ENCODE measurements at regions not wholly inside any gene's neighbourhood (a gene's known extent, or its start where the extent isn't known, plus 50 kb on each side); places are given as distances from the start of the nearest gene placed in this dataset.

DNA sequence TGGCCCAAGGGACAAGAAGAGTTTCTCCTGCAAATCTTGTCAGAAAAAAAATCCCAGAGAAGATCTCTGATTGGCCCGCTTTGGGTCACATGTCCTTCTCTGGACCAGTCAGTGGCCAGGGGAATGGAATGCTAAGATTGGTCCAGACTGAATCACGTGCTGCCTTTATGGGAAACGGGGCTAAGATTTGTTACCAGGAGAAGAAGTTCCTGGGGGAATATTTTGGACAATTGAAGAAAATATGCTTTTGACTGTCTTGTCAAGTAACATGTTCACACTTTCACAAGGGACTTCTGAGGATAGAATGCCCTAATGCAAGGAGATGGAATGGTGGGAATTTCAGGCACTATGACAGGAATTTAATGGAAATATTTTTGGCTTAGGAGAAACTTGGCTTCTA, 74.1 kb upstream of the SH3PXD2B start:
- intact Hi-C loops (cut with micrococcal nuclease), result no loop called here
- H3K4me1 Mint-ChIP-seq (ENCODE audit: insufficient read depth, unreplicated experiment), result peaks cover 14% of the 10 kb centered on the region
- H3K27ac Mint-ChIP-seq (ENCODE audit: low read depth, unreplicated experiment), result no peak overlapping the region
- no TSS peak for BruUV-seq (replicated peaks)
- TF ChIP-seq CTCF (IDR thresholded peaks at IDR 0.05; ENCODE audit: unreplicated experiment), result no peak
- H3K9me3 Mint-ChIP-seq (ENCODE audit: unreplicated experiment), result peaks cover 5% of the 10 kb centered on the region
- ChIA-PET CTCF (interaction anchor here (0.7 to 1.6 kb wide), 5 partner anchors 20 to 169 kb away, joined by 3 to 11 read pairs (median 3); no protein-coding TSS in a partner anchor), POLR2A (interaction anchor here (0.6 to 1.4 kb wide), 3 partner anchors 20 to 33 kb away, joined by 3 to 4 read pairs (median 3); no protein-coding TSS in a partner anchor)
- no peaks in the 10 kb centered on the region for H3K36me3 Mint-ChIP-seq (ENCODE audit: insufficient read depth, unreplicated experiment)
- no peaks in the 10 kb centered on the region for H3K27me3 Mint-ChIP-seq (ENCODE audit: insufficient read depth, unreplicated experiment)
- no peak for DNase-seq (ENCODE audit: unreplicated experiment)
- no peak overlapping the region for H3K4me3 Mint-ChIP-seq (ENCODE audit: unreplicated experiment)

GRCh38 chr5:172527559-172527958, 73.2 kb upstream of the SH3PXD2B start:
- ChIA-PET CTCF (interaction anchor here (0.5 to 1.2 kb wide), 4 partner anchors 19 to 121 kb away, joined by 3 to 4 read pairs (median 3); no protein-coding TSS in a partner anchor), POLR2A (interaction anchor here (0.6 to 1.4 kb wide), 4 partner anchors 10 to 32 kb away, joined by 3 to 4 read pairs (median 4); no protein-coding TSS in a partner anchor)
- Mint-ChIP-seq H3K9me3 (ENCODE audit: unreplicated experiment) (peaks cover 5% of the 10 kb centered on the region), H3K27me3 (ENCODE audit: insufficient read depth, unreplicated experiment) (no peaks in the 10 kb centered on the region), H3K4me1 (ENCODE audit: insufficient read depth, unreplicated experiment) (peaks cover 5% of the 10 kb centered on the region), H3K36me3 (ENCODE audit: insufficient read depth, unreplicated experiment) (no peaks in the 10 kb centered on the region), H3K27ac (ENCODE audit: low read depth, unreplicated experiment) (no peak overlapping the region), H3K4me3 (ENCODE audit: unreplicated experiment) (no peak overlapping the region)
- intact Hi-C loops (cut with micrococcal nuclease), result no loop called here
- no TSS peak for BruUV-seq (replicated peaks)
- no peak for TF ChIP-seq CTCF (IDR thresholded peaks at IDR 0.05; ENCODE audit: unreplicated experiment)
- no peak for DNase-seq (ENCODE audit: unreplicated experiment)

DNA sequence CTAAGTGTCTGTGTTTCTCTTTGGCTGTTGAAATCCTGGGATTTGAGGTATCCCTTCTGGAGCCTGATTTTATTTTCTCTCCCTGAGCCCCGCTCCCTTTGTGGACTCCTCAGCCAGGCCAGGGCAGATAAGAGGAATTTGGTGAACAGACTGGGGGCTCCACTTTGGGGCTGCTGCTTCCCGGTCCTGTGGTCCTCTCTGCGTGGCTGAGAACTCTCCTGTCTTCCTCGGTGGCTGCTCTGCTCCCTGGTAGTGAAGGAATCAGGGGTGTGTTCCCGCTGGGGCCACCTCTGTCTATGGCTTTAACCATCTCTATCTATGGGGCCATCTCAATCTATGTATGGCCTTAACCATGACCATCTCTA, 71.7 kb upstream of the SH3PXD2B start:
- Mint-ChIP-seq H3K27ac (ENCODE audit: low read depth, unreplicated experiment) (no peak overlapping the region), H3K9me3 (ENCODE audit: unreplicated experiment) (peaks cover 19% of the 10 kb centered on the region), H3K4me3 (ENCODE audit: unreplicated experiment) (no peak overlapping the region), H3K27me3 (ENCODE audit: insufficient read depth, unreplicated experiment) (no peaks in the 10 kb centered on the region), H3K4me1 (ENCODE audit: insufficient read depth, unreplicated experiment) (peaks cover 4% of the 10 kb centered on the region), H3K36me3 (ENCODE audit: insufficient read depth, unreplicated experiment) (no peaks in the 10 kb centered on the region)
- no peak for TF ChIP-seq CTCF (IDR thresholded peaks at IDR 0.05; ENCODE audit: unreplicated experiment)
- CTCF ChIA-PET, result no interaction called here
- intact Hi-C loops (cut with micrococcal nuclease), result no loop called here
- DNase-seq (ENCODE audit: unreplicated experiment), result no peak
- BruUV-seq (replicated peaks), result no TSS peak
- POLR2A ChIA-PET, result no interaction called here

GRCh38 chr5:172525307-172525995, 71.1 kb upstream of the SH3PXD2B start:
- intact Hi-C loops (cut with micrococcal nuclease), result no loop called here
- no peak overlapping the region for H3K4me3 Mint-ChIP-seq (ENCODE audit: unreplicated experiment)
- no TSS peak for BruUV-seq (replicated peaks)
- H3K4me1 Mint-ChIP-seq (ENCODE audit: insufficient read depth, unreplicated experiment), result peaks cover 4% of the 10 kb centered on the region
- no peaks in the 10 kb centered on the region for H3K27me3 Mint-ChIP-seq (ENCODE audit: insufficient read depth, unreplicated experiment)
- no peaks in the 10 kb centered on the region for H3K36me3 Mint-ChIP-seq (ENCODE audit: insufficient read depth, unreplicated experiment)
- ChIA-PET CTCF (no interaction called here), POLR2A (no interaction called here)
- no peak for DNase-seq (ENCODE audit: unreplicated experiment)
- TF ChIP-seq CTCF (IDR thresholded peaks at IDR 0.05; ENCODE audit: unreplicated experiment), result no peak
- no peak overlapping the region for H3K27ac Mint-ChIP-seq (ENCODE audit: low read depth, unreplicated experiment)
- H3K9me3 Mint-ChIP-seq (ENCODE audit: unreplicated experiment), result peaks cover 24% of the 10 kb centered on the region
